Heart right ventricle (tissue), 16 donors: ENCODE measurements at regions not wholly inside any gene's neighbourhood (a gene's known extent, or its start where the extent isn't known, plus 50 kb on each side); places are given as distances from the start of the nearest gene placed in this dataset.

Experiments used
- ATAC-seq, 8 donors: fragments of 200-7000 bp; cut with Tn5 transposase; one replicate each; pipeline ENCODE4 v1.9.1; 2020; ENCODE audit warnings: mild to moderate bottlenecking in 8 of 8, moderate library complexity in 8 of 8, moderate number of reproducible peaks in 1 of 8
- DNase-seq, 2 donors: peaks; one replicate each; pipeline ENCODE4 v3.0.0-alpha.2; 2020
- H3K27ac ChIP-seq, 10 donors: fragments of 200-600 bp; sonication (generic) in 2 of 10; one replicate each; pipeline versions ENCODE4 v1.5.0 to v1.8.0; 2020 to 2022; ENCODE audit warnings: mild to moderate bottlenecking in 3 of 10
- H3K27me3 ChIP-seq, 7 donors: fragments of 200-600 bp; one replicate each; pipeline ENCODE4 v1.8.0; 2021 to 2022; ENCODE audit warnings: mild to moderate bottlenecking in 2 of 7
- H3K36me3 ChIP-seq, 9 donors: fragments of 200-600 bp; sonication (generic) in 1 of 9; one replicate each; pipeline versions ENCODE4 v1.5.0 to v1.8.0; 2020 to 2022; ENCODE audit warnings: mild to moderate bottlenecking in 2 of 9
- H3K4me1 ChIP-seq, 9 donors: fragments of 200-600 bp; sonication (generic) in 1 of 9; one replicate each; pipeline versions ENCODE4 v1.5.0 to v1.8.0; 2020 to 2022; ENCODE audit warnings: mild to moderate bottlenecking in 4 of 9
- H3K4me3 ChIP-seq, 10 donors: fragments of 200-600 bp; sonication (generic) in 2 of 10; one replicate each; pipeline versions ENCODE4 v1.5.0 to v1.8.0; 2020 to 2022; ENCODE audit warnings: mild to moderate bottlenecking in 7 of 10, moderate library complexity in 2 of 10
- H3K9me3 ChIP-seq, 11 donors: fragments of 200-600 bp in 10 of 11; sonication (generic) in 2 of 11; one replicate each; pipeline versions ENCODE4 v1.5.0 to v1.8.0; 2013 to 2022; ENCODE audit warnings: mild to moderate bottlenecking in 2 of 11, control low read depth in 1 of 11, moderate library complexity in 1 of 11
- CTCF ChIP-seq, 9 donors: fragments of 200-600 bp; sonication (generic) in 2 of 9; IDR thresholded peaks; one replicate each; pipeline versions ENCODE4 v1.5.0 to v1.8.0; 2021 to 2022; ENCODE audit warnings: antibody characterized with exemption in 9 of 9, mild to moderate bottlenecking in 5 of 9, moderate library complexity in 1 of 9
- WGBS, 2 donors: extraction: QIAGEN DNeasy Blood & Tissue Kit; methylation state at CpG; one replicate each; pipeline ENCODE4 v1.1.7; 2013; ENCODE audit warnings: inconsistent platforms in 1 of 2; 5-methylcytosine and 5-hydroxymethylcytosine counted together
- intact Hi-C, 10 donors: fragments of 100-400 bp; cut with DNase I; formaldehyde crosslinking; loops; one replicate each; pipeline versions ENCODE4 v1.11.1 to v1.14.2; 2022
- donor health status: Arrhythmogenic right ventricular cardiomyopathy.
- donor health status: ischemic (EF 13 %, LVEDD 7.1; RV severe dilation, severe dysfunction).
- donor health status: healthy with polysubstance abuse.
- donor health status: DM: no; HTN: yes; CAD: no.
- donor health status: DM: no; HTN: no; CAD: no.
- donor health status: ischemic (EF 25% LVEDD 6.9; RV normal size, moderate dysfunction).
- donor health status: ischemic (EF 25% LVEDD 5.7; RV mildly dilated, moderate dysfunction).
- donor health status: healthy.
- donor health status: DM: yes; HTN: yes; CAD: no.
- donor health status: Ischemic cardiomyopathy.
- donor health status: ischemic (EF 35%, LVEDD 5.7; RV mildly dilated, moderate dysfunction).
- donor health status: nonischemic (EF 11% LVEDD 7.7; RV severe dilation, severe dysfunction).
- donor health status: DM: yes; HTN: yes; CAD: no.
- donor health status: PGD.
- donor health status: ischemic (EF 29% LVEDD 5.4; RV normal size, mild dysfunction).
- donor health status: nonischemic (EF 23%, LVEDD 6.1; RV moderate dilation, normal function).

- no peak overlapping the region for H3K4me3 ChIP-seq
- H3K9me3 ChIP-seq, result no peaks in the 10 kb centered on the region
- H3K27me3 ChIP-seq, result no peaks in the 10 kb centered on the region
- H3K36me3 ChIP-seq, result no peaks in the 10 kb centered on the region
- WGBS, 2 donors, result 92 to 99% methylated on average over 2 of the region's 2 CpGs
- ATAC-seq (no peak), DNase-seq (no peak)
- no peak for TF ChIP-seq CTCF (IDR thresholded peaks at IDR 0.05)
- no peaks in the 10 kb centered on the region for H3K4me1 ChIP-seq
- intact Hi-C loops, result no loop called here
- no peak overlapping the region for H3K27ac ChIP-seq
Observed at GRCh38 chr3:181660337-181660736, 51.4 kb upstream of the SOX2 start.

GRCh38 chr3:181637456-181637855, 74.3 kb upstream of the SOX2 start:
- intact Hi-C loops, result no loop called here
- no peak for ATAC-seq
- H3K4me3 ChIP-seq, result no peak overlapping the region
- H3K4me1 ChIP-seq, result no peaks in the 10 kb centered on the region
- H3K27me3 ChIP-seq, result no peaks in the 10 kb centered on the region
- no peaks in the 10 kb centered on the region for H3K9me3 ChIP-seq
- WGBS, 2 donors, result 89 to 97% methylated on average over 1 of the region's 1 CpG
- no peak for DNase-seq
- no peak overlapping the region for H3K27ac ChIP-seq
- no peaks in the 10 kb centered on the region for H3K36me3 ChIP-seq
- TF ChIP-seq CTCF (IDR thresholded peaks at IDR 0.05), result no peak

- H3K27me3 ChIP-seq, result no peaks in the 10 kb centered on the region
- H3K4me3 ChIP-seq, result no peak overlapping the region
- ATAC-seq (no peak), DNase-seq (no peak)
- WGBS, 2 donors, result 93 to 95% methylated on average over 4 of the region's 4 CpGs
- H3K27ac ChIP-seq, result no peak overlapping the region
- H3K9me3 ChIP-seq, result no peaks in the 10 kb centered on the region
- no peak for TF ChIP-seq CTCF (IDR thresholded peaks at IDR 0.05)
- H3K4me1 ChIP-seq, result no peaks in the 10 kb centered on the region
- intact Hi-C loops, result no loop called here
- H3K36me3 ChIP-seq, result no peaks in the 10 kb centered on the region
Observed at GRCh38 chr3:181637056-181637455, 74.7 kb upstream of the SOX2 start.

- no peak for TF ChIP-seq CTCF (IDR thresholded peaks at IDR 0.05)
- DNase-seq (no peak), ATAC-seq (no peak)
- Histone ChIP-seq H3K4me1 (no peaks in the 10 kb centered on the region), H3K9me3 (no peaks in the 10 kb centered on the region), H3K4me3 (no peak overlapping the region), H3K27ac (no peak overlapping the region), H3K27me3 (no peaks in the 10 kb centered on the region), H3K36me3 (no peaks in the 10 kb centered on the region)
- WGBS, 2 donors, result 78 to 86% methylated on average over 4 of the region's 4 CpGs
- intact Hi-C loops, result no loop called here
Observed at GRCh38 chr3:181635141-181635540, 76.6 kb upstream of the SOX2 start.

GRCh38 chr3:181633556-181633955, 78.2 kb upstream of the SOX2 start:
- no peak overlapping the region for H3K4me3 ChIP-seq
- no peaks in the 10 kb centered on the region for H3K36me3 ChIP-seq

More at GRCh38 chr3:181633556-181633955, 78.2 kb upstream of the SOX2 start:
- Histone ChIP-seq H3K27ac (no peak overlapping the region), H3K4me1 (no peaks in the 10 kb centered on the region), H3K9me3 (no peaks in the 10 kb centered on the region), H3K27me3 (no peaks in the 10 kb centered on the region)
- DNase-seq (no peak), ATAC-seq (no peak)
- intact Hi-C loops, result no loop called here
- WGBS, 2 donors, result 74 to 79% methylated on average over 7 of the region's 7 CpGs
- TF ChIP-seq CTCF (IDR thresholded peaks at IDR 0.05), result no peak
